Lung (tissue), 11 donors: ENCODE measurements at regions not wholly inside any gene's neighbourhood (a gene's known extent, or its start where the extent isn't known, plus 50 kb on each side); places are given as distances from the start of the nearest gene placed in this dataset.

ENCODE experiments used
- ATAC-seq: fragments of 200-7000 bp; cut with Tn5 transposase; one replicate; pipeline ENCODE4 v1.9.1; 2020; ENCODE audit warnings: moderate number of reproducible peaks; ENCODE audit not compliant: insufficient read depth, low FRiP score
- DNase-seq, 3 donors: peaks; one replicate each; pipeline ENCODE4 v3.0.0-alpha.2; 2013 to 2017
- H3K27ac ChIP-seq, 2 donors: one replicate each; pipeline ENCODE4 v1.5.1; 2013; ENCODE audit warnings: mild to moderate bottlenecking in 2 of 2, moderate library complexity in 2 of 2, control low read depth in 1 of 2, inconsistent platforms in 1 of 2, low read depth in 1 of 2, low read length in 1 of 2
- H3K27me3 ChIP-seq, 3 donors: one replicate each; pipeline ENCODE4 v1.5.1; 2013; ENCODE audit warnings: low read length in 2 of 3; ENCODE audit not compliant: control insufficient read depth in 3 of 3, insufficient read depth in 3 of 3
- H3K36me3 ChIP-seq, 4 donors: one replicate each; pipeline ENCODE4 v1.5.1; 2013; ENCODE audit warnings: low read length in 4 of 4, mild to moderate bottlenecking in 1 of 4, moderate library complexity in 1 of 4; ENCODE audit not compliant: control insufficient read depth in 4 of 4, insufficient read depth in 4 of 4
- H3K4me1 ChIP-seq, 5 donors: one replicate each; pipeline ENCODE4 v1.5.1; 2013; ENCODE audit warnings: low read length in 5 of 5, mild to moderate bottlenecking in 2 of 5, moderate library complexity in 1 of 5; ENCODE audit not compliant: control insufficient read depth in 5 of 5, insufficient read depth in 5 of 5
- H3K4me3 ChIP-seq: one replicate; pipeline ENCODE4 v1.5.1; 2013; ENCODE audit warnings: mild to moderate bottlenecking, control low read depth, moderate library complexity
- H3K9ac ChIP-seq, 2 donors: one replicate each; pipeline ENCODE4 v1.5.1; 2013; ENCODE audit warnings: low read length in 2 of 2, control low read depth in 1 of 2; ENCODE audit not compliant: insufficient read depth in 1 of 2
- H3K9me3 ChIP-seq, 4 donors: one replicate each; pipeline ENCODE4 v1.5.1; 2013; ENCODE audit warnings: low read length in 3 of 4, mild to moderate bottlenecking in 1 of 4, moderate library complexity in 1 of 4; ENCODE audit not compliant: control insufficient read depth in 4 of 4, insufficient read depth in 3 of 4
- CTCF ChIP-seq: IDR thresholded peaks from 2 replicates; pipeline ENCODE4 v1.5.1; 2012; ENCODE audit warnings: mild to moderate bottlenecking; ENCODE audit errors: control extremely low read depth, extremely low read depth
- WGBS, 2 donors: extraction: QIAGEN DNeasy Blood & Tissue Kit; methylation state at CpG; one replicate each; pipeline ENCODE4 v1.1.7; 2013; 5-methylcytosine and 5-hydroxymethylcytosine counted together
- donor health status: control.
- donor health status: control.
- donor health status: Bipolar disorder and iron deficiency.
- donor health status: healthy.
- donor health status: DM: yes; HTN: yes; CAD: no.

- no peak overlapping the region for H3K27ac ChIP-seq
- H3K9me3 ChIP-seq, result peaks cover 0 to 7% (median 4%) of the 10 kb centered on the region in 4 donors
- no peaks in the 10 kb centered on the region for H3K36me3 ChIP-seq
- H3K9ac ChIP-seq, result no peak overlapping the region
- H3K4me3 ChIP-seq, result no peak overlapping the region
- ATAC-seq (no peak), DNase-seq (no peak)
- WGBS, 2 donors, result 72 to 85% methylated on average over 2 of the region's 2 CpGs
- H3K4me1 ChIP-seq, result peaks cover 0 to 6% (median 0%) of the 10 kb centered on the region in 5 donors
- no peaks in the 10 kb centered on the region for H3K27me3 ChIP-seq
- no peak for TF ChIP-seq CTCF
Observed at GRCh38 chr2:21924640-21925285, 801.0 kb downstream of the TDRD15 start.

GRCh38 chr2:21928292-21928691, 804.5 kb downstream of the TDRD15 start:
- 69 to 75% methylated on average over 2 of the region's 2 CpGs for WGBS, 2 donors
- no peak for TF ChIP-seq CTCF
- Histone ChIP-seq H3K4me1 (peaks cover 0 to 14% (median 6%) of the 10 kb centered on the region in 5 donors), H3K9me3 (peaks cover 0 to 6% (median 3%) of the 10 kb centered on the region in 4 donors), H3K4me3 (no peak overlapping the region), H3K27me3 (no peaks in the 10 kb centered on the region), H3K36me3 (no peaks in the 10 kb centered on the region), H3K9ac (no peak overlapping the region), H3K27ac (no peak overlapping the region)
- DNase-seq, result no peak
- ATAC-seq, result no peak

- peak; percentile 69 to 87 (median 81) for DNase-seq
- Histone ChIP-seq H3K9me3 (peaks cover 0 to 6% (median 3%) of the 10 kb centered on the region in 4 donors), H3K36me3 (no peaks in the 10 kb centered on the region), H3K4me3 (no peak overlapping the region), H3K4me1 (peaks cover 0 to 14% (median 6%) of the 10 kb centered on the region in 5 donors), H3K27me3 (no peaks in the 10 kb centered on the region), H3K27ac (no peak overlapping the region), H3K9ac (no peak overlapping the region)
- WGBS, 2 donors, result 82 to 84% methylated on average over 2 of the region's 2 CpGs
- no peak for ATAC-seq
- no peak for TF ChIP-seq CTCF
Observed at GRCh38 chr2:21930226-21930625, 806.5 kb downstream of the TDRD15 start.

- ATAC-seq, result no peak
- WGBS, 2 donors, result 79 to 86% methylated on average over 2 of the region's 2 CpGs
Observed at GRCh38 chr2:21939967-21940366, 816.2 kb downstream of the TDRD15 start.

More at GRCh38 chr2:21939967-21940366, 816.2 kb downstream of the TDRD15 start:
- no peak overlapping the region for H3K4me3 ChIP-seq
- no peak for DNase-seq
- TF ChIP-seq CTCF, result no peak
- peaks cover 0 to 2% (median 0%) of the 10 kb centered on the region in 4 donors for H3K9me3 ChIP-seq
- no peaks in the 10 kb centered on the region for H3K4me1 ChIP-seq
- H3K36me3 ChIP-seq, result no peaks in the 10 kb centered on the region
- no peak overlapping the region for H3K9ac ChIP-seq
- no peaks in the 10 kb centered on the region for H3K27me3 ChIP-seq
- H3K27ac ChIP-seq, result no peak overlapping the region
